ENCODE measurements at regions not wholly inside any gene's neighbourhood (a gene's known extent, or its start where the extent isn't known, plus 50 kb on each side); places are given as distances from the start of the nearest gene placed in this dataset.

GRCh38 chr4:104382961-104383360, 111.7 kb downstream of the CXXC4 start:
- TF ChIP-seq CTCF (IDR thresholded peaks at IDR 0.05) (no peak), POLR2A (IDR thresholded peaks at IDR 0.05) (no peak)
- Histone ChIP-seq H3K27me3 (no peaks in the 10 kb centered on the region), H3K36me3 (replicated peaks in 1 of 2) (no peaks in the 10 kb centered on the region), H3K27ac (no peak overlapping the region), H3K4me1 (replicated peaks in 1 of 2) (no peaks in the 10 kb centered on the region), H3K4me3 (no peak overlapping the region), H3K9me3 (replicated peaks in 1 of 3) (peaks cover 0 to 1% (median 0%) of the 10 kb centered on the region in 3 donors)
- no peak for DNase-seq
- intact Hi-C loops (cut with DNase I): no loop called here
- 85 to 97% (median 93%) methylated on average over 5 of the region's 5 CpGs for WGBS, 4 donors

GRCh38 chr4:104381729-104382128, 113.0 kb downstream of the CXXC4 start:
- Histone ChIP-seq H3K27me3 (no peaks in the 10 kb centered on the region), H3K9me3 (replicated peaks in 1 of 3) (no peaks in the 10 kb centered on the region), H3K4me3 (no peak overlapping the region), H3K4me1 (replicated peaks in 1 of 2) (no peaks in the 10 kb centered on the region), H3K36me3 (replicated peaks in 1 of 2) (no peaks in the 10 kb centered on the region), H3K27ac (no peak overlapping the region)
- WGBS, 4 donors: 70 to 83% (median 73%) methylated on average over 1 of the region's 1 CpG
- TF ChIP-seq CTCF (IDR thresholded peaks at IDR 0.05) (no peak), POLR2A (IDR thresholded peaks at IDR 0.05) (no peak)
- no peak for DNase-seq
- intact Hi-C loops (cut with DNase I): no loop called here

- Histone ChIP-seq H3K4me3 (no peak overlapping the region), H3K27ac (no peak overlapping the region), H3K9me3 (replicated peaks in 1 of 3) (no peaks in the 10 kb centered on the region), H3K4me1 (replicated peaks in 1 of 2) (no peaks in the 10 kb centered on the region), H3K27me3 (no peaks in the 10 kb centered on the region), H3K36me3 (replicated peaks in 1 of 2) (no peaks in the 10 kb centered on the region)
- intact Hi-C loops (cut with DNase I): no loop called here
- WGBS, 4 donors: 82 to 87% (median 85%) methylated on average over 2 of the region's 2 CpGs
- no peak for TF ChIP-seq POLR2A (IDR thresholded peaks at IDR 0.05)
- TF ChIP-seq CTCF (IDR thresholded peaks at IDR 0.05): no peak
- DNase-seq: no peak
Measured at GRCh38 chr4:104365618-104366017, 129.1 kb downstream of the CXXC4 start.

- Histone ChIP-seq H3K4me1 (replicated peaks in 1 of 2) (no peaks in the 10 kb centered on the region), H3K27me3 (no peaks in the 10 kb centered on the region), H3K4me3 (no peak overlapping the region), H3K27ac (no peak overlapping the region), H3K9me3 (replicated peaks in 1 of 3) (no peaks in the 10 kb centered on the region), H3K36me3 (replicated peaks in 1 of 2) (no peaks in the 10 kb centered on the region)
- DNase-seq: no peak
- TF ChIP-seq POLR2A (IDR thresholded peaks at IDR 0.05): no peak
- TF ChIP-seq CTCF (IDR thresholded peaks at IDR 0.05): no peak
- WGBS, 4 donors: 69 to 89% (median 82%) methylated on average over 3 of the region's 3 CpGs
- intact Hi-C loops (cut with DNase I): no loop called here
Measured at GRCh38 chr4:104353481-104353880, 141.2 kb downstream of the CXXC4 start.
